ENCODE measurements at regions not wholly inside any gene's neighbourhood (a gene's known extent, or its start where the extent isn't known, plus 50 kb on each side); places are given as distances from the start of the nearest gene placed in this dataset.

- DNase-seq: no peak
- Mint-ChIP-seq H3K9me3 (peaks cover 3% of the 10 kb centered on the region), H3K4me1 (peaks cover 6% of the 10 kb centered on the region), H3K36me3 (ENCODE audit: low read depth) (no peaks in the 10 kb centered on the region), H3K27ac (no peak overlapping the region), H3K27me3 (no peaks in the 10 kb centered on the region), H3K4me3 (no peak overlapping the region)
- intact Hi-C loops (cut with micrococcal nuclease): no loop called here
Measured at GRCh38 chr18:25814841-25815458, 275.5 kb downstream of the SS18 start.

- Mint-ChIP-seq H3K27me3 (no peaks in the 10 kb centered on the region), H3K4me3 (no peak overlapping the region), H3K4me1 (peaks cover 6% of the 10 kb centered on the region), H3K27ac (no peak overlapping the region), H3K9me3 (peaks cover 3% of the 10 kb centered on the region), H3K36me3 (ENCODE audit: low read depth) (no peaks in the 10 kb centered on the region)
- DNase-seq: no peak
- intact Hi-C loops (cut with micrococcal nuclease): no loop called here
Measured at GRCh38 chr18:25813110-25813509, 277.3 kb downstream of the SS18 start.

- Mint-ChIP-seq H3K4me1 (peaks cover 6% of the 10 kb centered on the region), H3K4me3 (no peak overlapping the region), H3K36me3 (ENCODE audit: low read depth) (no peaks in the 10 kb centered on the region), H3K27ac (no peak overlapping the region), H3K9me3 (peaks cover 3% of the 10 kb centered on the region), H3K27me3 (no peaks in the 10 kb centered on the region)
- no peak for DNase-seq
- intact Hi-C loops (cut with micrococcal nuclease): no loop called here
Measured at GRCh38 chr18:25810736-25811135, 279.7 kb downstream of the SS18 start.

GRCh38 chr18:25805939-25806338, 284.5 kb downstream of the SS18 start:
- intact Hi-C loops (cut with micrococcal nuclease): no loop called here
- no peak overlapping the region for H3K27ac Mint-ChIP-seq
- no peaks in the 10 kb centered on the region for H3K4me1 Mint-ChIP-seq
- no peak for DNase-seq
- H3K9me3 Mint-ChIP-seq: peaks cover 6% of the 10 kb centered on the region
- no peaks in the 10 kb centered on the region for H3K36me3 Mint-ChIP-seq (ENCODE audit: low read depth)
- no peak overlapping the region for H3K4me3 Mint-ChIP-seq
- no peaks in the 10 kb centered on the region for H3K27me3 Mint-ChIP-seq

- no peak overlapping the region for H3K4me3 Mint-ChIP-seq
- no peak for DNase-seq
- peaks cover 6% of the 10 kb centered on the region for H3K9me3 Mint-ChIP-seq
- no peaks in the 10 kb centered on the region for H3K4me1 Mint-ChIP-seq
- H3K36me3 Mint-ChIP-seq (ENCODE audit: low read depth): no peaks in the 10 kb centered on the region
- intact Hi-C loops (cut with micrococcal nuclease): no loop called here
- no peaks in the 10 kb centered on the region for H3K27me3 Mint-ChIP-seq
- H3K27ac Mint-ChIP-seq: no peak overlapping the region
Measured at GRCh38 chr18:25805323-25805722, 285.1 kb downstream of the SS18 start.

- intact Hi-C loops (cut with micrococcal nuclease): no loop called here
- no peak for DNase-seq
- H3K4me3 Mint-ChIP-seq: no peak overlapping the region
- no peaks in the 10 kb centered on the region for H3K36me3 Mint-ChIP-seq (ENCODE audit: low read depth)
- peaks cover 6% of the 10 kb centered on the region for H3K9me3 Mint-ChIP-seq
- no peaks in the 10 kb centered on the region for H3K27me3 Mint-ChIP-seq
- no peak overlapping the region for H3K27ac Mint-ChIP-seq
- H3K4me1 Mint-ChIP-seq: no peaks in the 10 kb centered on the region
Measured at GRCh38 chr18:25799231-25799630, 291.2 kb downstream of the SS18 start.

- Mint-ChIP-seq H3K27me3 (no peaks in the 10 kb centered on the region), H3K27ac (no peak overlapping the region), H3K4me3 (no peak overlapping the region), H3K9me3 (peaks cover 6% of the 10 kb centered on the region), H3K36me3 (ENCODE audit: low read depth) (no peaks in the 10 kb centered on the region), H3K4me1 (no peaks in the 10 kb centered on the region)
- DNase-seq: no peak
- intact Hi-C loops (cut with micrococcal nuclease): no loop called here
Measured at GRCh38 chr18:25798046-25798445, 292.4 kb downstream of the SS18 start.

- H3K4me3 Mint-ChIP-seq: no peak overlapping the region
- H3K27me3 Mint-ChIP-seq: no peaks in the 10 kb centered on the region
- no peaks in the 10 kb centered on the region for H3K4me1 Mint-ChIP-seq
- no peaks in the 10 kb centered on the region for H3K36me3 Mint-ChIP-seq (ENCODE audit: low read depth)
- no peaks in the 10 kb centered on the region for H3K9me3 Mint-ChIP-seq
- no peak overlapping the region for H3K27ac Mint-ChIP-seq
- DNase-seq: no peak
- intact Hi-C loops (cut with micrococcal nuclease): no loop called here
Measured at GRCh38 chr18:25795213-25795612, 295.2 kb downstream of the SS18 start.

- Mint-ChIP-seq H3K4me3 (no peak overlapping the region), H3K27ac (no peak overlapping the region), H3K4me1 (no peaks in the 10 kb centered on the region), H3K27me3 (no peaks in the 10 kb centered on the region), H3K36me3 (ENCODE audit: low read depth) (no peaks in the 10 kb centered on the region), H3K9me3 (no peaks in the 10 kb centered on the region)
- DNase-seq: no peak
- intact Hi-C loops (cut with micrococcal nuclease): no loop called here
Measured at GRCh38 chr18:25787276-25787675, 303.1 kb downstream of the SS18 start.

GRCh38 chr18:25786758-25787157, 303.7 kb downstream of the SS18 start:
- Mint-ChIP-seq H3K9me3 (no peaks in the 10 kb centered on the region), H3K27me3 (no peaks in the 10 kb centered on the region), H3K36me3 (ENCODE audit: low read depth) (no peaks in the 10 kb centered on the region), H3K27ac (no peak overlapping the region), H3K4me1 (no peaks in the 10 kb centered on the region), H3K4me3 (no peak overlapping the region)
- intact Hi-C loops (cut with micrococcal nuclease): no loop called here
- DNase-seq: no peak

GRCh38 chr18:25780105-25780504, 310.3 kb downstream of the SS18 start:
- H3K4me3 Mint-ChIP-seq: no peak overlapping the region
- intact Hi-C loops (cut with micrococcal nuclease): no loop called here
- H3K4me1 Mint-ChIP-seq: no peaks in the 10 kb centered on the region
- H3K36me3 Mint-ChIP-seq (ENCODE audit: low read depth): no peaks in the 10 kb centered on the region
- DNase-seq: no peak
- H3K9me3 Mint-ChIP-seq: no peaks in the 10 kb centered on the region
- no peak overlapping the region for H3K27ac Mint-ChIP-seq
- no peaks in the 10 kb centered on the region for H3K27me3 Mint-ChIP-seq

GRCh38 chr18:25771796-25772195, 318.6 kb downstream of the SS18 start:
- Mint-ChIP-seq H3K27me3 (no peaks in the 10 kb centered on the region), H3K36me3 (ENCODE audit: low read depth) (no peaks in the 10 kb centered on the region), H3K4me1 (no peaks in the 10 kb centered on the region), H3K9me3 (no peaks in the 10 kb centered on the region), H3K4me3 (no peak overlapping the region), H3K27ac (no peak overlapping the region)
- intact Hi-C loops (cut with micrococcal nuclease): no loop called here
- no peak for DNase-seq

GRCh38 chr18:25764777-25765176, 325.6 kb downstream of the SS18 start:
- no peak overlapping the region for H3K27ac Mint-ChIP-seq
- H3K4me1 Mint-ChIP-seq: no peaks in the 10 kb centered on the region
- no peaks in the 10 kb centered on the region for H3K36me3 Mint-ChIP-seq (ENCODE audit: low read depth)
- no peaks in the 10 kb centered on the region for H3K27me3 Mint-ChIP-seq
- H3K9me3 Mint-ChIP-seq: no peaks in the 10 kb centered on the region
- no peak for DNase-seq
- intact Hi-C loops (cut with micrococcal nuclease): no loop called here
- H3K4me3 Mint-ChIP-seq: no peak overlapping the region

- H3K9me3 Mint-ChIP-seq: no peaks in the 10 kb centered on the region
- H3K27me3 Mint-ChIP-seq: no peaks in the 10 kb centered on the region
- no peak overlapping the region for H3K27ac Mint-ChIP-seq
- intact Hi-C loops (cut with micrococcal nuclease): no loop called here
- no peak overlapping the region for H3K4me3 Mint-ChIP-seq
- no peaks in the 10 kb centered on the region for H3K4me1 Mint-ChIP-seq
- H3K36me3 Mint-ChIP-seq (ENCODE audit: low read depth): no peaks in the 10 kb centered on the region
- no peak for DNase-seq
Measured at GRCh38 chr18:25759111-25759510, 331.3 kb downstream of the SS18 start.

- no peak for DNase-seq
- Mint-ChIP-seq H3K4me3 (no peak overlapping the region), H3K9me3 (no peaks in the 10 kb centered on the region), H3K36me3 (ENCODE audit: low read depth) (no peaks in the 10 kb centered on the region), H3K27me3 (no peaks in the 10 kb centered on the region), H3K4me1 (no peaks in the 10 kb centered on the region), H3K27ac (no peak overlapping the region)
- intact Hi-C loops (cut with micrococcal nuclease): no loop called here
Measured at GRCh38 chr18:25743646-25744151, 346.7 kb downstream of the SS18 start.

Measured in activated CD4-positive, alpha-beta T cell treated with anti-CD3 and anti-CD28 coated beads, Interleukin-2, amount 10 ng/mL, durations not matched to agents 24 days and 14 days (primary cell).